Panc1 (cell line): ENCODE measurements at regions not wholly inside any gene's neighbourhood (a gene's known extent, or its start where the extent isn't known, plus 50 kb on each side); places are given as distances from the start of the nearest gene placed in this dataset.

Experiments
- ATAC-seq: fragments of 200-7000 bp; cut with Tn5 transposase; 2 replicates; pipeline ENCODE4 v1.9.1; 2020; ENCODE audit warnings: mild to moderate bottlenecking, moderate library complexity
- BruUV-seq: library from RNA; stranded (reverse); fragments of 400-500 nt; replicated peaks from 2 replicates; lab custom pipeline; 2021; lab: Mats Ljungman, UMichigan
- CTCF ChIA-PET: fragments of 300-600 bp; sonication (Branson Sonifier 250); formaldehyde crosslinking; loops from one replicate; lab custom pipeline; 2022; ENCODE audit warnings: antibody characterized with exemption; lab: Charles Lee
- POLR2A ChIA-PET: fragments of 300-600 bp; sonication (Branson Sonifier 250); formaldehyde crosslinking; loops from one replicate; lab custom pipeline; 2022; ENCODE audit warnings: antibody characterized with exemption; lab: Charles Lee
- DNase-seq: peaks from one replicate; pipeline ENCODE4 v3.0.0-alpha.2; 2010; ENCODE audit warnings: low read depth, low spot score
- H3K27ac ChIP-seq: 2 replicates; pipeline ENCODE4 v1.5.1; 2011; ENCODE audit warnings: mild to moderate bottlenecking, low read length, inconsistent platforms
- H3K27me3 ChIP-seq: fragments of 200-500 bp; sonication (Bioruptor generic); 2 replicates; pipeline ENCODE4 v1.6.0; 2014; ENCODE audit warnings: low read length, inconsistent platforms; ENCODE audit not compliant: control insufficient read depth, insufficient read depth
- H3K36me3 ChIP-seq: fragments of 200-500 bp; sonication (Bioruptor generic); 2 replicates; pipeline ENCODE4 v1.5.1; 2014; ENCODE audit warnings: inconsistent platforms, mild to moderate bottlenecking, low read length, moderate library complexity; ENCODE audit not compliant: control insufficient read depth, insufficient read depth
- H3K4me1 ChIP-seq: 2 replicates; pipeline ENCODE4 v1.5.1; 2011; ENCODE audit warnings: inconsistent platforms, mild to moderate bottlenecking, low read length, moderate library complexity; ENCODE audit not compliant: control insufficient read depth, insufficient read depth
- H3K4me3 ChIP-seq, 2 experiments: 2 replicates each; pipeline ENCODE4 v1.5.1; 2011 to 2012; ENCODE audit warnings: low read depth in 2 of 2, low read length in 2 of 2, mild to moderate bottlenecking in 2 of 2, inconsistent platforms in 1 of 2, moderate library complexity in 1 of 2
- H3K9me3 ChIP-seq: fragments of 200-500 bp; sonication (Bioruptor generic); 2 replicates; pipeline ENCODE4 v1.5.1; 2014; ENCODE audit warnings: low read depth, mild to moderate bottlenecking, inconsistent platforms, low read length, moderate library complexity; ENCODE audit not compliant: control insufficient read depth, insufficient read depth
- CTCF ChIP-seq: fragments of 450-650 bp; IDR thresholded peaks from 2 replicates; pipeline ENCODE4 v1.5.1; 2017; ENCODE audit warnings: mild to moderate bottlenecking
- POLR2AphosphoS5 ChIP-seq: IDR thresholded peaks from 2 replicates; pipeline ENCODE4 v1.6.1; 2012; ENCODE audit warnings: mild to moderate bottlenecking, low read depth, low read length, moderate library complexity
- SIN3A ChIP-seq: IDR thresholded peaks from 2 replicates; pipeline ENCODE4 v1.6.1; 2012; ENCODE audit warnings: low read depth, mild to moderate bottlenecking, low read length, moderate library complexity, borderline replicate concordance; ENCODE audit not compliant: insufficient read depth
- TCF7L2 ChIP-seq: IDR thresholded peaks from 2 replicates; pipeline ENCODE4 v1.6.1; 2011; ENCODE audit warnings: mild to moderate bottlenecking, low read depth, low read length, inconsistent platforms
- in situ Hi-C: cut with HindIII; loops from 2 replicates; pipeline ENCODE4 v1.10.0; 2016; ENCODE audit warnings: low sequenced_read_pairs, low pct_unique_long_range_greater_than_20kb
- intact Hi-C: fragments of 100-400 bp; cut with micrococcal nuclease; formaldehyde crosslinking; loops from one replicate; pipeline ENCODE4 v1.10.0; 2022; ENCODE audit not compliant: unreplicated experiment
- TF ChIP-seq, protein P1 (sequence below), 2 experiments: IDR thresholded peaks; 2 replicates each; pipeline ENCODE4 v1.6.1; 2011 to 2012; ENCODE audit warnings: low read depth in 2 of 2, control low read depth in 1 of 2, low read length in 1 of 2, mild to moderate bottlenecking in 1 of 2, moderate library complexity in 1 of 2; ENCODE audit not compliant: insufficient read depth in 1 of 2

GRCh38 chr17:34822007-34822739 lies 139.1 kb downstream of the CCT6B start:
- H3K27me3 ChIP-seq = no peaks in the 10 kb centered on the region; the same call in 1 of the 2 replicates
- ChIA-PET POLR2A (no interaction called here), CTCF (interaction anchor here (0.6 kb wide), 1 partner anchor 49 kb away, joined by 10 read pairs; no protein-coding TSS in a partner anchor)
- TF ChIP-seq CTCF = no peak
- no peak for TF ChIP-seq SIN3A
- TF ChIP-seq TCF7L2 = no peak
- TF ChIP-seq, protein P1, sequence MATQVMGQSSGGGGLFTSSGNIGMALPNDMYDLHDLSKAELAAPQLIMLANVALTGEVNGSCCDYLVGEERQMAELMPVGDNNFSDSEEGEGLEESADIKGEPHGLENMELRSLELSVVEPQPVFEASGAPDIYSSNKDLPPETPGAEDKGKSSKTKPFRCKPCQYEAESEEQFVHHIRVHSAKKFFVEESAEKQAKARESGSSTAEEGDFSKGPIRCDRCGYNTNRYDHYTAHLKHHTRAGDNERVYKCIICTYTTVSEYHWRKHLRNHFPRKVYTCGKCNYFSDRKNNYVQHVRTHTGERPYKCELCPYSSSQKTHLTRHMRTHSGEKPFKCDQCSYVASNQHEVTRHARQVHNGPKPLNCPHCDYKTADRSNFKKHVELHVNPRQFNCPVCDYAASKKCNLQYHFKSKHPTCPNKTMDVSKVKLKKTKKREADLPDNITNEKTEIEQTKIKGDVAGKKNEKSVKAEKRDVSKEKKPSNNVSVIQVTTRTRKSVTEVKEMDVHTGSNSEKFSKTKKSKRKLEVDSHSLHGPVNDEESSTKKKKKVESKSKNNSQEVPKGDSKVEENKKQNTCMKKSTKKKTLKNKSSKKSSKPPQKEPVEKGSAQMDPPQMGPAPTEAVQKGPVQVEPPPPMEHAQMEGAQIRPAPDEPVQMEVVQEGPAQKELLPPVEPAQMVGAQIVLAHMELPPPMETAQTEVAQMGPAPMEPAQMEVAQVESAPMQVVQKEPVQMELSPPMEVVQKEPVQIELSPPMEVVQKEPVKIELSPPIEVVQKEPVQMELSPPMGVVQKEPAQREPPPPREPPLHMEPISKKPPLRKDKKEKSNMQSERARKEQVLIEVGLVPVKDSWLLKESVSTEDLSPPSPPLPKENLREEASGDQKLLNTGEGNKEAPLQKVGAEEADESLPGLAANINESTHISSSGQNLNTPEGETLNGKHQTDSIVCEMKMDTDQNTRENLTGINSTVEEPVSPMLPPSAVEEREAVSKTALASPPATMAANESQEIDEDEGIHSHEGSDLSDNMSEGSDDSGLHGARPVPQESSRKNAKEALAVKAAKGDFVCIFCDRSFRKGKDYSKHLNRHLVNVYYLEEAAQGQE (IDR thresholded peaks at IDR 0.05; ENCODE audit: insufficient read depth in 1 of 2, low read depth in 2 of 2, low read length in 1 of 2) = no peak
- TF ChIP-seq POLR2AphosphoS5 = no peak
- H3K4me3 ChIP-seq = no peak overlapping the region
- H3K27ac ChIP-seq = no peak overlapping the region
- intact Hi-C loops (no loop called here), in situ Hi-C loops (no loop called here)
- ATAC-seq (no peak), DNase-seq (no peak)
- BruUV-seq = no TSS peak
- H3K9me3 ChIP-seq = no peaks in the 10 kb centered on the region
- no peaks in the 10 kb centered on the region; the same call in 1 of the 2 replicates for H3K4me1 ChIP-seq
- H3K36me3 ChIP-seq = no peaks in the 10 kb centered on the region

- no TSS peak for BruUV-seq
- no peaks in the 10 kb centered on the region; the same call in 1 of the 2 replicates for H3K27me3 ChIP-seq
- no peak for DNase-seq
- CTCF ChIA-PET = no interaction called here
- TF ChIP-seq SIN3A (no peak), POLR2AphosphoS5 (no peak), TCF7L2 (no peak), CTCF (no peak)
- TF ChIP-seq, protein P1 (IDR thresholded peaks at IDR 0.05; ENCODE audit: insufficient read depth in 1 of 2, low read depth in 2 of 2, low read length in 1 of 2) = no peak
- H3K4me1 ChIP-seq = no peaks in the 10 kb centered on the region
- H3K36me3 ChIP-seq = no peaks in the 10 kb centered on the region
- H3K4me3 ChIP-seq = no peak overlapping the region
- no peaks in the 10 kb centered on the region for H3K9me3 ChIP-seq
- in situ Hi-C loops = no loop called here
- no peak overlapping the region for H3K27ac ChIP-seq
- POLR2A ChIA-PET = no interaction called here
- intact Hi-C loops = no loop called here
- ATAC-seq = no peak
Observed at GRCh38 chr17:34820922-34821321, 140.3 kb downstream of the CCT6B start.
